GM12891 (cell line): ENCODE measurements at regions not wholly inside any gene's neighbourhood (a gene's known extent, or its start where the extent isn't known, plus 50 kb on each side); places are given as distances from the start of the nearest gene placed in this dataset.

Experiments used
- POLR2A ChIP-seq: IDR thresholded peaks from 2 replicates; pipeline ENCODE4 v1.6.1; 2011; ENCODE audit warnings: low read depth, low read length, control low read depth
- POLR2AphosphoS5 ChIP-seq: IDR thresholded peaks from 2 replicates; pipeline ENCODE4 v1.6.1; 2011; ENCODE audit warnings: low read depth, low read length, control low read depth
- SPI1 ChIP-seq: IDR thresholded peaks from 2 replicates; pipeline ENCODE4 v1.6.1; 2011; ENCODE audit warnings: low read depth, low read length, control low read depth

DNA sequence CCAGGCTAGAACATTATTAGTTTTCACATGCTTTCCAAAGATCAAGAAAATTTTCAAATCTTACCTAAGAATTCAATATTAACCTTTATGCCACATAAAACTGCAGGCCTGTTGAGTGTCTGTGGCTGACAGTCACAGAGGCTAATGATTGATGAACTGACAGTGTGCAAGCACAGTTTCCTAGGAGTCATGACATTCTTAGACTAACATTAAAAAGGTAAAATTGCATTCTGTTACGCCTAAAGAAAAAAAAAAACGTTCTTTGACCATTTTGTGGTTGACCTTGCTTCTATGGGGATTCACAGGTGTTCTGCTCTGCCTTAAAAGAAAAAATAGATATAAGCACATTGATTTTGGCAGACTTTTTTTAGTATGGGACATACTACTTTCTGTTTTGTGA, 1776.2 kb downstream of the PCDH9 start:
- TF ChIP-seq SPI1 (no peak), POLR2AphosphoS5 (no peak), POLR2A (no peak)
